NCI-H345 (cell line): ENCODE measurements at regions not wholly inside any gene's neighbourhood (a gene's known extent, or its start where the extent isn't known, plus 50 kb on each side); places are given as distances from the start of the nearest gene placed in this dataset.

Experiments used
- DNase-seq: peaks from one replicate; lab custom pipeline; 2025; lab: John Stamatoyannopoulos, UW

DNA sequence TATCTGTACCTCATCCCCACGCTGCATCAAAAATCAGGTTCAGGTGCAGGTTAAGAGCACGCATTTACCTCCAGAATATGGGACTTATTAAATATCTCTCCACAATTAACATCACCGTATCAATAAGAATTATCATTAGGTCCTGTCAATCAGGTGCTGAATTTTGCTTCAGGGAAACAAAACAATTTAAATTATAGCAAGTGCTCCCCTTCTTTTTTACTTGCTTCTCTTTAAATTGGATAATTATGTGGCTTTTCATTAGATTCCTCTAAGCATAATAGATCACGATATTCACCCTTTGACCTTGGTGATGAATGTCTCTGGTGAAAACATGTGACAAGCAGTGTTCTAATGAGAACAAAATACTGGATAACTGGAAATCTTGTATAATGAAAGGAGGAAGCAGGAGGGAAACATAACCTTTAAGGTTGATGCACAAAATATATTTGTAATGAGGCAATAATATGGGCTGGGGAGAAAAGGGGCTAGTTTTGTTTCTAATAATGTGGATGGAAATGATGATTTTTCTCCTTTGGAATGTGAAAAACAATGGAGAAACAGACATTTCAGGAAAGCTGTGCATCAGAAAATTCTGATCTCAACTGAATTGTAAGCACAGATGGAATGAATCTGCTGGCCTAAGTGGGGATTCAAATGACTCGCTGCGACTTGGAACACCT is 166.9 kb downstream of the SNX10 start:
- DNase-seq: no peak

DNA sequence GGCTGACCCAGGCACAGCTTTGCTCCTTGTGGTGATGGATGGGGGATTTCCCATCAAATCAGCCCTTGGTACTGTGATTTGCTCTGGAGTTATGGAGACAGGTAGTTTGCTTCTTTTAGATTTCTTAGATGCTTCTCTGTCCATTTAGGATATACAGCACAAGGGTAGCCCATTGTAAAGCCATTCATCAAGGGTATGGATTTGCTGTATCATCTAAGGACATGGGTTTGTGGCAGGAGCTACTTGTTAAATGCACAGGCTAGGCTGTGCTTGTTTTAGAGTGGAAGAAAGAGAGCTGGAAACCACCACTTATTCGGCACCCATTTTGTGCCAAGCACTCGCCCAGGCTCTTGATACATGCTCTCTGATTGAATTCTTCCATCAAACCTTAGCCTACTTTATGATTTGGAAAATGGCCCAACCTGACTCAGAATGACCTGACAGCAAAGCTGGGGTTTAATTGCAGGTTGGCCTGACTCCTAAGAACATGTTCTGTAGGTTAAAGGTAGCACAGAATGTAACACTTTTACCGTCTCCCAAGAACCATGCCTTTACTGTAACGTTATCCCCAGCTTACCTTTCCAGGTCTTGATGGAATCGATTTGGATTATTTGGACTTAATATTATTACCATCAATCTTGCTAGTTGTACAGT is 168.0 kb downstream of the SNX10 start:
- DNase-seq: no peak

DNA sequence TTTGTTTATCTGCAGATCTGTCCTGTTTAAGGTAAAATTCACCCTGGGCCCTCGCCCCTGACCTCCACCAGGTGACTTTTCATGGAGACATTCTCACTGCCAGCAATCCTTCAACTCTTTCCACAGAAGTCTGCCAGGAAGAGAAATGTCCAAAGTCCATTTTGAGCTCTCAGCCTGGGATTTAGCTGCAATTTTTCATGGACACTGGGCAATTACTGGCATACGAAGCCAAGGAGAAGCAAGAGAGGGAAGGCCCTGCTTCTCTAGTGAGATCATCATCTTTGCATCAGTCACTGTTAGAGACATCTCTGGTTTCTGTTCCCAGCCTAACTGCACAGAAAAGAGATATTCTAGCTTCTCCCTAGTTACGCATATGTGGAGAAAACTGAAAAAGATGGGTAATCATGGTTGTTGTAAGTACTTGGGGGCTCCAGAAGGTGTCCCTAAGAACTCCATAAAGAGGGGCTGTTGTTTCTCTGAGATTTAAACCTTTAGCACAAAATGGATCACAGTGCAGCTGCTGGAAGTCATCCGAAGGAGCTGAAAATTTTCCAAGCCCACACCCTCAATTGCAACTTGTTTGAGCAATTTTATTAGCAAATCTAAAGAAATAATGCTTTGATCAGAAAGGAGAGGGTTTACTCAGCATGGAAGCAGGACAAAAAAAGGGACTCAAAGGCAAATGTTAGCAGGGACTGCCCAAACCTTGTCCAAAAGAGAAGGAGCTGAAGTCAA is 168.9 kb downstream of the SNX10 start:
- no peak for DNase-seq

DNA sequence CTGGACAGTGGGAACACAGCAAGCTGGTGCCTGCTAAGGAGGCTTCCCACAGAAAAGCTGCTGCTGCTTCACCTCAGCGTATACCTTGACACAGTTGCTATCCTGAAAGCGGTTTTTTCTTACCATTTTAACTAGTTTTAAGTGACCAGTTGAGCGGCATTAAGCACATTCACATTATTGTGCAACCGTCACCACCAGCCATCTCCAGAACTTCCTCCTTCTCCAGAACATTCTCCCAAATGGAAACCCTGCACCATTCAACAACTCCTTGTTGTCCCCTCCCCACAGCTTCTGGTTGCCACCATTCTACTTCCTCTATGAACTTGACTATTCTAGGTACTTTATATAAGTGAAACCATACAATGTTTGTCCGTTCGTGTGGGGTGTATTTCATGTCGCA is 169.9 kb downstream of the SNX10 start:
- no peak for DNase-seq

DNA sequence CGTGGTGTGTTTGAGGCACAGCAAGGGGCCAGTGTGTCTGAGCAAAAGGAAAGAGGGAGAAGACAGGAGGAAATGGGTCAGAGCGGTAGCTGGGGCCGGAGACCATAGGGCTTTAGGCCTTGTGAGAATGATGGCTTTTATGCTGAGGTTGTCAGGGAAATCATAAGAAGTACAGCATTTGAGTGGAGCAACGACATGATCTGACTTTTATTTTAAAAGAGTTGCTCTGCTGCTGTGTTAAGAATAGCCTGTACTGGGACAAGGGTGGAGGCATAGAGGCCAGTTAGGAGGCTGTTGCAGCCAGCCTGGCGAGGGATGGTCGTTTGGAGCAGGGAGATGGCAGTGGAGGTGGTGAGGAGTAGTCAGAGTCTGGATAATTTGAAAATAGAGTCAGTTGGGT is 174.3 kb downstream of the SNX10 start:
- DNase-seq: no peak

DNA sequence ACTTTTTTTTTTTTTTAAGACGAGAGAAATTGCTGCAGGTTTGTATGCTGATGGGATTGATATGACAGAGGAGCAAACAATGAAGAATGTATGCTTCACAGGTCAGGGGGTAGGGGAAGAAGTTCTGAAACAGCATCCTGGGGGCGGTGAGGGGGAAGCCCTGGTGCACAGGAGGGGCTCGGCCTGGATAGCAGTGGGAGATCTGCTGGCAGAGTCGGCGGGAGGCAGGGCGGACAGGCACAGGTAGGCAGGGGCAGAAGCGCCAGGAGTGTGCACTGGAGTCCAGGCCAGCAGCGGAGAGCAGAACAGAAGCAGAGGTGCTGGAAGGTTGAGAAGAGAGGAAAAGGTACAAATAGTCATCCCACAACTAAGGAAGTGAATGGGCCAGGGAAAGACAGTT is 175.4 kb downstream of the SNX10 start:
- no peak for DNase-seq

DNA sequence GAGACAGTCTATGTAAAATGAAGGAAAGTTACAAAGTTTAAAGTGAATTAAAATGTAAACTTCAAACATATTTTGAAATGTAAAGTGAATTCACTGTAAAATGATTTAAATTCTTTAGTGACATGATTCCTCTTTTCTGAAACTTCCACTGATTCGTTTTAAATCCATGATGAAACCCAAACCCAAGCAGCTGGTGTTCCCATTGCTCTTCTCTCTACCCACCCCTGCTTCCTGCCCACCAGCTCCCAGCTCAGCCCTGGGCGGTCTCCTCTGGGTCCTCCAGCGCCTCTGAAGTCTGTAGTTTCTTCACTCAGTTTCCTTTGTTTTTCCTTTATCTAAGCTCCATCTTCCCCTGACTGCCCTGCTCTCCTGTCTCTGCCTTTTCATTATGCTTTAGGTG is 175.9 kb downstream of the SNX10 start:
- no peak for DNase-seq

DNA sequence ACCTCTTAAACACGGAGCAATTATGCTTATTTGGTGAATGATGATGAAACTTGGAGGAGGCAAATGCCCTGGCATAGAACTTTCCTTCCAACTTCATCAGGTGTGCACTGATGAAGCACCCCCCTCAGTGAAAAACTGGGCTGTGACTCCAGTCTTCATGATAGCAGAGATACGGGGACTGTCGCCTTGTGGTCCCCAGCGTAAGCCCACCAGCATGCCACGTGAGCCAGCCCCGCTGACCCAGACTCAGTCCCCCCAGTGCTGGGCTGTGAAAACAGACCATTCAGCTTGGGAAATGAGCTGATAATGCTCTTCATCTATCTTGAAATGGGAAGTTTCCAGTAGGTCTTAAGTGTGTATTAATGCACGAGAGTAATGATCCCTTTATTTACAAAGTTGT is 177.0 kb downstream of the SNX10 start:
- DNase-seq: no peak

DNA sequence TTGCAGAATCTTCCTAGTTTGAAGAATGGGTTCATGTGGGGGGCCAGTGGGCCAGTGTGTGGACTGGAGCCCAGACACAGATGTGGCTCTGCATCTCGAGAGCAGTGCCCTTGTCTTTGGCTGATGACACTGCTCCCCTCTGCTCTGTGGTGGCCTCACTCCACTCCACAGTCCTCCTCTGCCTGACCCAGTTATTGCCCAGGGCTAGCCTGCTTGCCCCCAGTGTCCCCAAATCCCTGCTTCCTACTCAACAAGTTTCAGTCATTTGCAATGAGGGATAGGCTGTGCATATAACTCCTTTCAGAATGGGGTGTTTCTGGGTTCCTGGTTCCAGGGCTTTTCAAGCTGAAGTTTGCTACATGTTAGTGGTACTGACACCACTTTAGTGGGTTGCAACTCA is 177.5 kb downstream of the SNX10 start:
- no peak for DNase-seq

DNA sequence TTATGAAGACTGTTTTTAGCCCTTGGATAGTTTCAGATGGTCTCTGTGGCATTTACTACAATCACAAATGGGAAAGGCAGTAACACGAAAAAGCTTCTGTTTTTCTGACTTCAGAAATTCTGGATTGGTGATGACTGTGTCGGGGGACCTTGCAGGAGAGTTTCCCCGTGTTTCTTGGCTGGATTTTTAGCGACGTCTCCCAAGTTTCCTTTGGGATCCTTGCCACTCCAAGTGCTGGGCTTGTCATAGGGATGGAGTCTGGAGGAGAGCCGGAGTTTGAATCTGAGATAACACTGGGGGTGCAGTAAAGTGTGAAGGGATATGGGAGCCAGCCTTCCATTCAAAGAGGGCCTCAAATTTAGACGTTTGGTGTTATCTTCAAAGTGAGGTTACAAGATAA is 179.0 kb downstream of the SNX10 start:
- DNase-seq: no peak

DNA sequence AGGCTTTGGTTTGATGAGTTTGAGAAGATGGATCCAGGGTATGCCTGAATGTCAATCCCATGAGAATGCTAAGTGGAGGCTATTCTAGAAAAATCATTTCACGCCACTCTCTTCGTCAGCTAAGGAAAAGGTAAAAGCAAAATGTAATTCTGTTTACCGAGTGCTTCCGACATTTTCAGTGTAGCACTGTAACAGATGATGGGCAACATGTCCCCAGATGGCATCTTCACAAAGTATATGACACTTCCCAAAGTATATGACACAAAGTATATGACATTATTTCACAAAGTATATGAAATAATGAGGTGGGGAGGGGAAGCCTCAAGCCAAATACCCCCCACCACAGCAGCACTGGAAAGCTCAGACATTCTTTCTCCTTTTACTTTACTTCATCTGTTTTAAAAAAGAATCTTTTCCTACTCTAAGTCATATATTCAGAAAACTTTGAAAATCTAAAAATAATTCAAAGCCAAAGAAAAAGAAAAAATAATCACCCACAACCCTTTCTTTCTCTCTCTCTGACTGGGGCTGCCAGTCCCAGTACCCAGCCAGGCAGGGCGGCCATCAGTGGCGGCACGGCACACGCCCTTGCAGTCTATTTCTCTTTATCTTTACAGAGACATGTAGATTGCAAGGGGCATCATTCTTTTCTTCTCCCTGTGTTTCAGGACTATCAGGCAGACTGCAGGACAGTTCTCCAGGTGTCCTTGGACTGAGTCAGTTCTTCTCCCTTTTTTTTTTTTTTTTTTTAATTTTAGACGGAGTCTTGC is 179.8 kb downstream of the SNX10 start:
- no peak for DNase-seq

DNA sequence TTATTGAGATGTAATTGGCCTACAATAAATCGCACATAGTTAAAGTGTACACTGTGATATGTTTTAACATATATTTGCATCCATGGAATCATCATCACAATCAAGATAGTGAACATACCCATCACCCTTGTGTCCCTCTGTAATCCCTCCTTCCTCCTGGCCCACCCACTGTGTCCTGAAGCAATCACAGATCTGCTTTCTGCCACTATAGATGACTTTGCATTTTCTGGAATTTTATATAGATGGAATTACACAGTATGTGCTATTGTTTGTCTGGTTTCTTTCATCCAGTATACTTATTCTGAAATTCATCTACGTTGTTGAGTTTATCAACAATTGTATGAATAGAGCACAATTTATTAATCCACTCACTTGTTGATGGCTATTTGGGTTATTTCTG is 181.3 kb downstream of the SNX10 start:
- no peak for DNase-seq

DNA sequence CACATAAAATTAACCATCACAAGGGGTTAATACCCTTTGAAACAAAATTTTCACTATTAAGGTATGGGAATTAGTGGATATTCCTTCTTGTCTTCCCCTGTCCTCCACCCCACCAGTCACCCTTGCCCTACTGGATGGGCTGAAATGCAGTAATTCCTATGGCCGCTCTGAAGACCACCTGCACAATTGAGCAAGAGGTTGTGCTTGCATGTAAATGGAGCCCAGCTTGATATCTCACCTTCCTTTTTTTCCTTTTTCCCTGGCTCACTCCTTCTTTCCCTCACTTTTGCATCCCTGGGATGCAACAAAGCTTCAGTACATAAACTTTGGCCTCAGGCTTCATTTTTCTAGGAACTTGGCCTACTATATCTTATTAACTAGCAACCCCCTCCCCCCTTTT is 184.6 kb downstream of the SNX10 start:
- DNase-seq: no peak

DNA sequence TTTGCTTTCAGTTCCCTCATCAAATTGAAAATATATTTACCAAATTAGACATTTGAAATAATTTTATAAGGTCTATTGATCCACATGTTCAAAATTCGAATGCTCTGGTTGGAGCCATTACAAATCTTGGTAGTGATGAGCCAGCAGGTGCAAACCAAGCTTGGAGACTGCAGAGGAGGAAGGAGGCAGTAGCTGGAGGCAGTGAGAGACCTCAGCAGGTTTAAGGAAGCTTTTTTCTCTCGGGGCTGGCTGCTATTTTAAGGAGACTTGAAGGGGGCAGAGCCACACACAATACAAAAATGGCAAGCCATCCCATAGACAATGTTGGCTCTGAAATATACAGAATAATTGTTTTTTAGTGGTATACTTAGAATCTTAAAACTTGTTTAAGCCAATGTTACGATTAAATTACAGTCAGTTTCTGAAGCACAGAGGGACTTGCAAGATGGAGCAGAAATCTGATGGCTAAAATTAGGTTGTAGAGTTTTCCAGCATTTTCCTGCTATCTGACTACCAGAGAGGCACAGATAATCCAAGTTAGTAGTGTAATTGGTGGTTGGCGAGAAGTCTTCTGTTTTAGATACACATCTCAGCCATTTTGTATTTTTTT is 185.8 kb downstream of the SNX10 start:
- no peak for DNase-seq

DNA sequence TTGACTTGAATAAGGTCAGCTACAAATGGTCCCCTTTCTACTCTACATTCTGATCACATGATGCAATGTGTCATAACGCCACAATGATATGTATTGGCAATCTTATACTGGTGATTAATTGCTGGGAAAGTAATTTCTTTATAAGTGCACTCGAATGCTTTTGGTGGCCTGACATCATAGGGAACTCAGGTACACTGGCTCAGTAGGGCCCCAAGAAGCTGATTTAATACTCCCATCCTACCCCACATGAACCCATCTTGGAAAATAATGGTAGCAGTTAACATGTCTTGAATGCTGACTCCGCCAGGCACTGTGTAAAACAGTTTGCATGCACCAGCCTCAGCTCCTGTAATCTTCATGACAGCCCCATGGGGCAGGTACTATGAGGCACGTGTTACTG is 186.9 kb downstream of the SNX10 start:
- no peak for DNase-seq

DNA sequence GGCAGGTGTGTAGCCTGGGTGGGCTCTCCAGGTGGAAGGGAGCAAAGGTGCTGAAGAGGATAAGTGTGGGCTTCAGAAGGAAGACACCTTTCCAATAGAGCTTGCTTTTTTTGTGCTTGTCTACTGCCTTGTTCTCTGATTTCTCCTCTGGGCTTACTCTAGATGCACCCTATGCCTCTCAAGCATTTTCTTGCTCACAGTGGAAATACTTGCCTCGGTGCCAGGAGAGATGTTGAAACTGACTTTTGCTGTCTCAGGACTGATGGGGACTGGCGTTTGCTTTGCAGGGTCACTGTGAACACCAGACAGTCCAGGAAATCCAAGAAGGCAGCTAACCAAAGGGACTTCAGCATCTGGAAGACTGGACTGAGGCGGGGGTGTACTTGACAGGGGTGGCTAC is 187.9 kb downstream of the SNX10 start:
- DNase-seq: no peak

DNA sequence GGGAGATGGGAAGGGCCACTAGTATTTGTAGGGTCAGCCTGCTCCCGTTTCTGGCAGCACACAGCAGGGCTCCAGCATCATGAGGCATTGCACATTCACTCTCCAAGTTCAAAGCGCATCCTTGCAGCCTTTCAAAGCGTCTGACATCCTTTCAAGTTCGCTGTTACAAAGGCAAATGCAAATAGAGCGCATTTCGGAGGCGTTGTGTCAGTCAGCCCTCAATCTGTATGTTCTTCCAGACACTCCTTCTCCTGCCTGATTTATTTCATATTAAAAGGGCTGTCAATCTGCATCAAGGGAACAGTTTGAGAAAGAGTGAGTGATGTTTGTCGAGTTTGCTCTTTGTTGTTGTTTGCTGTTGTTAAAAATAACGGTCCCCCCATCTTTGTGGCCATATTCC is 188.5 kb downstream of the SNX10 start:
- DNase-seq: no peak

DNA sequence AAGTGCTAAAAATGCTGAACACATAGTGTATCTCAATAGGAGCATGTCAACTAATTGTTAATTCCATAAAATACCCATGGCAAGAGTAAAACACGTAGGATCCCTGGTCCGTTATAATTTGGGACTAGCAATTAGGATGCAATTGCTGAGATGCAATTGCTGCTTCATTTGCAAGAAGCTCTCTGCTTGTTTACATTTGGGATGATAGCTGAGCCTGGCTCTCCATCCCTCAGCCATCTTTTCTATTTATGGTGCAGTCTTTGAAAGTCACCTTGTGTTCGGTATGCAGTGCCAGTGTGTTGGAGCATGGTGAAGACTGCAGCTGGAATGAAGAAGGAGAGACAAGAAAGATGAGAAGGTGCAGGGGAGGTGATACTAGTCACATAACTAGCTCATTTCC is 191.3 kb downstream of the SNX10 start:
- no peak for DNase-seq

DNA sequence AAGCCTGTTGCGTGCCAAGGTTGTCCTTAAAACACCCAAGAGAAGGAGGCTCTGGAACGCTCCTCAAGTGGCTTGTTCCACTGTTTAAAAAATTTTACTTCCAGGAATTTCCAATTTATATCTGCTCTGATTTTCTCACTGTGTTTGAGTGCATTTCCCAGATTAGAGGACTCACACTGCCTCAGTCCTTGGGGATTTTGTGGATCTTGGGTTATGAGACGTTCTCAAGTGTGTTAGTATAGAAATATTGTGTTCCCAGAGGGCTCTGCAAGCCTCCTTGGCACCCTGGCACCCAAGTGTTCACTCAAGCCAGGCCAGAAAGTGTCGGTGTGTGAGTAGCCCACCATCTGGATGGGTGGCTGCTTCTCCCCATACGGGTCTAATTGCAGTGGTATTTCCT is 192.2 kb downstream of the SNX10 start:
- DNase-seq: no peak

DNA sequence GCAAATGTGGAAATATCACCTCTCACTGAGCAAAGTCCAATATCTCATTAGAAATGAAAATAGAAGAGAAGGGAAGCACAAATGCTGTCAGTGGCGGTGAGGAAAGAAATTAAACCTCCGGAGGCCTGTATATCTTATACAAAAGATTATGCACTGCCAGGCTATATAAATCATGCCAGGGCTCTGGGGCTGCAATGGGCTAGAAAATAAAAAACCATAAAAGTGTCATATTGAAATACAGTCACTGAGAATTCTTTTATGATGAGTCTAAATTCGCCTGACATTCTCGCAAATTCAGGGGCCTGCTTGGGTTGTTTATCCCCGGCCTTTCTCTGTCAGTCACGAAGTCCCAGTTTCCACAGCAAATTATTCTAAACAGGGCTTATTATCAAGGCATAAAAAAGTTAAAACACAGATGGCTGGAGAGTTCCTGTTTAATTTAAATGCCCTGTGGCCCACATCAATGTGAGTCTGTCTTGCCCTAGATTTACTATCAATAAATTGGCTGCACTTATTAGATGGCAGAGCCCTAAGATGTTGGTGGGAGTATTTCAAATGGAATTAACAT is 193.8 kb downstream of the SNX10 start:
- no peak for DNase-seq

DNA sequence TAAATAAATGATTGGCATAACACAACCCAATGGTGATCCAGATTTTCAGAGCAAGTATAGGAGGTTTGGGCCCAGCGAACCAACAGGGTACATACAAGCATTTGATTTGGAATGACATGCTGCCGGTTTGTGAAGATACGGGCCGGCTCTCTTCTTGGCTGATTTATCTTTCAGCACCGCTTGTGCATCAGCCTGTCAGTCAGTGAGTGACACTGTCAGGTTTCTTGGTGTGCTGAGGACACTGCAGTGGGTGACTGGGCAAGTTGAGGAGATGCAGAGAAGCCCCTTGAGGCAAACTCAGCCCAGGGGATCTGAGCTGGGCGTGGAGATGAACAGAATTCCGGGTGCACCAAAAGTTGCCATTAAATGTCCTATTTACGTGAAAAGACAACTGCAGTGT is 194.5 kb downstream of the SNX10 start:
- no peak for DNase-seq
